ENCODE measurements at regions not wholly inside any gene's neighbourhood (a gene's known extent, or its start where the extent isn't known, plus 50 kb on each side); places are given as distances from the start of the nearest gene placed in this dataset.

DNA sequence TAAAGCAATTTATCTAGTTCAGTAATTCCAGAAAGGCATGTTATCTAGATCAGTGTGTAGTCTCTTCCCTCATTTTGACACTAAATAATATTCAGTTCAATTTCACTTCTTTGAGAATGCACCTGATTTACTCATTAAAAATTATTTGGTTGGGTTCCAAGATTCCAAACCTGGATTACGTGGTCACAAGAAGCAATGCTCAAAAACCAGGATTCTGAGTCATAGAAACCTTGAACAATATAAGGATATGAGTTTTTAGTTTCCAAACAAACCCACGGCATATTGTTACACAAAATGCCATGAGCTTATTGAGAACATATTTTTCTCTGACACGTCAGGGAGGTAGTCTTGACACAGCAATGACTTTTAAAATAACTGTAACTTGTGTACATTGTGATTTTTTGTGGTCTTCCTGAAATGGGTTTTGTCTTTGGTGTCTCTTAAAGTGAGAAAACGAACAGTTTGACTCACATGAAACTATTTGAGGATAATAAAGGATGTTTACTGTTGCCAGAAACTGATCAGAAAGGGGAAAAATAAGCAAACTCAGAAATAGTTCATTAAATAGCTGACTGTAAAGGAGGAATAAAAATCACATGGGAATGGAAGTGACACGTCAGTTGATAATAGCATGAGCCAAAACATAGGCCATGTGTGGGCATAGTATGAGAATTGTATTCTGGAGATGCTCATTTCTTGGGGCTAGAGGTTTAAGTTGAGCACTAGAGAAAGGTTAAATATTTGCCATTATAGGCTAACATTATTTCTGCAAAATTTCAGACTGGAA, 617.7 kb upstream of the CDH2 start:
- TF ChIP-seq, protein P1, sequence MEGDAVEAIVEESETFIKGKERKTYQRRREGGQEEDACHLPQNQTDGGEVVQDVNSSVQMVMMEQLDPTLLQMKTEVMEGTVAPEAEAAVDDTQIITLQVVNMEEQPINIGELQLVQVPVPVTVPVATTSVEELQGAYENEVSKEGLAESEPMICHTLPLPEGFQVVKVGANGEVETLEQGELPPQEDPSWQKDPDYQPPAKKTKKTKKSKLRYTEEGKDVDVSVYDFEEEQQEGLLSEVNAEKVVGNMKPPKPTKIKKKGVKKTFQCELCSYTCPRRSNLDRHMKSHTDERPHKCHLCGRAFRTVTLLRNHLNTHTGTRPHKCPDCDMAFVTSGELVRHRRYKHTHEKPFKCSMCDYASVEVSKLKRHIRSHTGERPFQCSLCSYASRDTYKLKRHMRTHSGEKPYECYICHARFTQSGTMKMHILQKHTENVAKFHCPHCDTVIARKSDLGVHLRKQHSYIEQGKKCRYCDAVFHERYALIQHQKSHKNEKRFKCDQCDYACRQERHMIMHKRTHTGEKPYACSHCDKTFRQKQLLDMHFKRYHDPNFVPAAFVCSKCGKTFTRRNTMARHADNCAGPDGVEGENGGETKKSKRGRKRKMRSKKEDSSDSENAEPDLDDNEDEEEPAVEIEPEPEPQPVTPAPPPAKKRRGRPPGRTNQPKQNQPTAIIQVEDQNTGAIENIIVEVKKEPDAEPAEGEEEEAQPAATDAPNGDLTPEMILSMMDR (IDR thresholded peaks at IDR 0.05), result no peak
- Histone ChIP-seq H3K27ac (no peak overlapping the region), H3K4me3 (no peak overlapping the region)
- no peak for DNase-seq (ENCODE audit: low spot score)

DNA sequence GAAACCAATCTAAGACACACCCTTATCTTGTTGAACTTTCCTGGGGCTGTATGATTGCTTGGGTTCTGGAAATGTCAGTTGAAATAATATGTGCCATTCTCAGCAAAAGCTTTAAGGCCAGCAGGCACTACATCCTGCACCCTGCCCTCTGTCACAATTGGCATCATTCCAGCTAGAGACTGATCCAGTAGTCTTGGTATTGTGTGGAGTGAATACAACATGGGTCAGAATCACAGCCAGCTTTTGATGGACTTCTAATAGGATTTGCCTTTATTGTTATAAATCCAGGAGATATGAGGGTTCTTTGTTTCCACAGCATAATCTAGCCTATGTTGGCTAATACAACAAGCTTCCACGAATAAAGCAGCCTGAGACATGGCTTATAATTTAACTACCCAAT, 617.0 kb upstream of the CDH2 start:
- Histone ChIP-seq H3K4me3 (no peak overlapping the region), H3K27ac (no peak overlapping the region)
- DNase-seq (ENCODE audit: low spot score), result no peak
- TF ChIP-seq, protein P1 (IDR thresholded peaks at IDR 0.05), result no peak

DNA sequence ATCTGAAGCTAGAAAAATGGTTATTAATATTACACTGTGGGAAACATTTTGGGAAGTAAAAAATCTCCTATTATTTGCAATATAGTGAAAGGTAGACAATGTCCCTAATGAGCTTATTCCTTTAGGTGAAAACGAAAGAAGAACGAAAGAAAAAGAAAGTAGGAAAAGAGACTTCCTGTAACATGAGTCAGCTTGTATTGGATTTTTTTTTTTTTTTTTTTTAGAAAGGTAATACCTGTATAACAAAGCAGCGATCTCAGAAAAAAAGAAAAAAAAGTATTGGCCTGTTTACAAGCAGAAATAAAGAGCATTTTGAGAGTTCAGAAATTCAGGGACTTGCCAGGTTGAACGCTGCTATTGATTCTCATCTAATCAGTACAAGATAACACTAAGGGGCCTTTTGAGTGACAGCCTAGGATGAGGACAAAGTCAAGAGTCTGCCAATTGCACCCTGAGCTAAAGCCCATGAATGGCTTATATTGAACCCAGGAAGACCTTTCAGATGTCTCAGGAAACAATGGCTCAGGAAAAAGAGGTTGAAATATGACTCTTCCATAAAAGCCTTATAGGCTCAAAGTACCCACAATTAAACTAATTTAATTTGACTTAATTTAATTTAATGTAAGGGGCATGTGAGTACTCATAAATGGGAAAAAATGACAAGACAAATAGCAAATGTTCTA, 615.6 kb upstream of the CDH2 start:
- no peak overlapping the region for H3K4me3 ChIP-seq
- H3K27ac ChIP-seq, result no peak overlapping the region
- DNase-seq (ENCODE audit: low spot score), result no peak
- TF ChIP-seq, protein P1 (IDR thresholded peaks at IDR 0.05), result no peak

DNA sequence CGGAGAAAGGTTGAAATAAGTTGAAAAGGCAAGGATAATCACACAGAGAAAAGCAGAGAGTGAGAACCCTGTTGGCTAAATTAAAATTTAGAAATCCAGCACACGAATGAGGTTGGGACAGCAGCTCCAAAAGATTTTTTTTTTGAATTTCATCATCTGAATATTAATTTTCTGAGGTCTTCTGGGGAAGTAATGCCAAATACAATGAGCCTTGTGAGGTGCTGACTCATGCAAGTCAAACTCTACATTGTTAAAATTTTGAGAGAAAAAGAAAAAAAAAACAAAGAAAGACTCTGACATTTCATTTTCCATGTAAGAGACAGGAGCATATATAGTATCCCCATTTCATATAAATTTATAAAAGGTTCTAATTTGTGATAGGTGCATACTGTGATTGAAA, 614.2 kb upstream of the CDH2 start:
- Histone ChIP-seq H3K4me3 (no peak overlapping the region), H3K27ac (no peak overlapping the region)
- TF ChIP-seq, protein P1 (IDR thresholded peaks at IDR 0.05), result no peak
- DNase-seq (ENCODE audit: low spot score), result no peak

DNA sequence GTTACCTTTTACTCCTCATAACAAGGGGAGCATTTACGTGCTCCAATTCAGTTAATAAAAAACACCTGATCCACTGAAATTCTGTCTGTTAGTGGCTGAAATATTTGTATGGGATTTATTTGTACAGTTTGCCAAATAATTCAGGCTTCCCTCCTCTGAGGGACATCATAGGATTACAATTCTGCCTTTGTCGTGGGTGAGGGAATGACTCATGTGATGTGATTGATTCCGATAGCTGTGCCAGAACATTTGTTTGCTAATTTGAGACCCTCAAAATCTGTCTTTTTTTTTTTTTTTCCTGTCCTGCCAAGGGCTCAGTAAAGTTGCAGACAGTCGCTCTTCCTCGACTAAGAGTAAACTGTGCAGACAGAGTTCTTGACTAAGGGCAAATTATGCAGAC, 612.6 kb upstream of the CDH2 start:
- Histone ChIP-seq H3K4me3 (no peak overlapping the region), H3K27ac (no peak overlapping the region)
- TF ChIP-seq, protein P1 (IDR thresholded peaks at IDR 0.05), result no peak
- DNase-seq (ENCODE audit: low spot score), result no peak

DNA sequence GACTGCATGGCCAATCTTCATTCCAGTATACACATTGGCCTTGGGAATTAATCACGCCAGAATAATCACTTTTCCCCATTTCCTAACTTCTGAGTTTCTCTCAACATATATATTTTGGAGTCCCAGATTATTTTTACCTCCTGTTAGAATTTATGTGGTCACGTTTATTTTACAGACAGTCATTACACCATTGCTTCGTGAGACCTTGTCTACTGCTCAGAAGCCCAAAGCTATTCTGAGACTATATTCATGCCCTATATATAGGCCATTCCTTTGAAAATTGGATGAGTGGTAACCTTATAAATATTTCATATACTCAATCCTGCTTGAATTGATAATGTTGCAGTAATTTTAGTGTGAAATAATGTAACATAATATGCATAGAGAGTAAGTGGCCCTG, 610.0 kb upstream of the CDH2 start:
- TF ChIP-seq, protein P1 (IDR thresholded peaks at IDR 0.05), result no peak
- no peak for DNase-seq (ENCODE audit: low spot score)
- H3K4me3 ChIP-seq, result no peak overlapping the region

More for the DNA sequence above, 610.0 kb upstream of the CDH2 start:
- no peak overlapping the region for H3K27ac ChIP-seq
